Stimulated activated CD4-positive, alpha-beta T cell treated with anti-CD3 and anti-CD28 coated beads, Interleukin-12 subunit alpha, Interleukin-12 subunit beta, amount 100 ng/mL, for 24 hours (primary cell): ENCODE measurements at regions not wholly inside any gene's neighbourhood (a gene's known extent, or its start where the extent isn't known, plus 50 kb on each side); places are given as distances from the start of the nearest gene placed in this dataset.

ENCODE experiments used
- DNase-seq, 2 experiments: peaks; one replicate each; pipeline ENCODE4 v3.0.0-alpha.2; 2020; ENCODE audit warnings: low read depth in 2 of 2

DNA sequence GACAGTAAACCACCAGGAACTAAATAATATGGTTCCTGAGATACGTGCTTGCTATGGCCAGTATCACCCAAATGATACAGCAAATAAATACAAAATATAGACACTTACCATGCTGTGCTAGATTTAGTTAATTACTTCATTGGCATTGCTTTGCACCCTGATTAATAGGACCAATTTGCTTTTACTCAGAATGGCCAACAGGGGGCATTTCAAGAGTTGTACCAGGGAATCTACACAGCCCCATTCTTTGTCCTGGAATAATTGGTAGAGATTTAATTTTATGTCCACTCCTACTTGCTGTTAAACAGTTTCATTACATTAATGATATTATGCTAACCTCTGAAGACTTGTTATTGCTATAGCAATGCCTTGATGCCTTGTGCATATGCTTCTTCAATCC is 280.8 kb downstream of the RERGL start:
- no peak for DNase-seq

GRCh38 chr12:17802657-17803641 is 287.0 kb downstream of the RERGL start:
- DNase-seq = no peak

- no peak for DNase-seq
Observed at GRCh38 chr12:17793854-17794253, 296.1 kb downstream of the RERGL start.

GRCh38 chr12:17778242-17778641 is 311.8 kb downstream of the RERGL start:
- no peak for DNase-seq

DNA sequence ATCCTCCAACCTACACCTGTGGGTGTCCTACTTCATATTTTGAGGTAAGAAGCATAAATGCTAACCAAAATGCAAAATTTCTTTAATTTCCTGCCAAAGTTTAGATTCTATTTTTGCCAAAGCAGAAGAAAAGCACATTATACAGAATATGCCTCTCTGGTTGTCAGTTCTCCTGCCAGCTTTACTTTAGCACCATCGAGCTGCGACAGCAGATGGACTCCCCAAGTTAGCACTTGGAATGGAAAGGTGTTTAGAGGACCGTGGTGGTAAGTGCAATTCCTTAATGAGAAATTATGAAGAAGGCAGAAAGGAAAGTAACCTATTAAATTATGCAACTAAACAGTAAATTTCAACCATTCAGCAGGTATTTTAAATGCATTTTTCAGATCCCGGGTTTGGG is 326.6 kb downstream of the RERGL start:
- no peak for DNase-seq

DNA sequence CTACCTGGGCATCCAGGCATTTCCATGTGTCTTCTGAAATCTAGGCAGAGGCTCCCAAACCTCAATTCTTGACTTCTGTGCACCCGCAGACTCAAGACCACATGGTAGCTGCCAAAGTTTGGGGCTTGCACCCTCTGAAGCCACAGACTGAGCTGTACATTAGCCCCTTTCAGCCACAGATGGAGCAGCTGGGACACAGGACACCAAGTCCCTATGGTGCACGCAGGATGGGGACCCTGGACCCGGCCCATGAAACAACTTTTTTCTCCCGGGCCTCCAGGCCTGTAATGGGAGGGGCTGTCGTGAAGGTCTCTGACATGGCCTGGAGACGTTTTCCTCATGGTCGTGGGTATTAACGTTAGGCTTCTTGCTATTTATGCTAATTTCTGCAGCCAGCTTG is 330.0 kb downstream of the RERGL start:
- DNase-seq = no peak
